Ascending aorta (tissue), 2 donors: ENCODE measurements at regions not wholly inside any gene's neighbourhood (a gene's known extent, or its start where the extent isn't known, plus 50 kb on each side); places are given as distances from the start of the nearest gene placed in this dataset.

Experiments
- DNase-seq, 2 donors: peaks; one replicate each; pipeline ENCODE4 v3.0.0-alpha.2; 2019; ENCODE audit warnings: low spot score in 2 of 2
- H3K27ac ChIP-seq, 2 donors: fragments of 200-600 bp; sonication (generic); one replicate each; pipeline ENCODE4 v1.5.1; 2016 to 2017; ENCODE audit warnings: mild to moderate bottlenecking in 1 of 2
- H3K27me3 ChIP-seq: fragments of 200-600 bp; sonication (generic); one replicate; pipeline ENCODE4 v1.5.1; 2017
- H3K36me3 ChIP-seq, 2 donors: fragments of 200-600 bp; sonication (generic); one replicate each; pipeline ENCODE4 v1.5.1; 2016
- H3K4me1 ChIP-seq, 2 donors: fragments of 200-600 bp; sonication (generic); one replicate each; pipeline ENCODE4 v1.5.1; 2016 to 2017; ENCODE audit warnings: mild to moderate bottlenecking in 1 of 2
- H3K4me3 ChIP-seq, 2 donors: fragments of 200-600 bp; sonication (generic); one replicate each; pipeline ENCODE4 v1.5.1; 2016 to 2017; ENCODE audit warnings: mild to moderate bottlenecking in 1 of 2
- H3K9me3 ChIP-seq, 2 donors: fragments of 200-600 bp; sonication (generic); one replicate each; pipeline ENCODE4 v1.5.1; 2016
- CTCF ChIP-seq, 3 experiments: fragments of 200-600 bp in 2 of 3; fragments of 450-650 bp in 1 of 3; sonication (generic) in 2 of 3; IDR thresholded peaks; one replicate each; pipeline ENCODE4 v1.5.1; 2016 to 2019; ENCODE audit warnings: antibody characterized with exemption in 3 of 3, mild to moderate bottlenecking in 1 of 3, moderate library complexity in 1 of 3
- intact Hi-C: fragments of 100-400 bp; cut with DNase I; formaldehyde crosslinking; loops from one replicate; pipeline ENCODE4 v1.15.1; 2023

- Histone ChIP-seq H3K36me3 (no peaks in the 10 kb centered on the region), H3K27me3 (no peaks in the 10 kb centered on the region), H3K4me1 (no peaks in the 10 kb centered on the region), H3K4me3 (peak overlapping the region; percentile 61 to 92), H3K9me3 (no peaks in the 10 kb centered on the region), H3K27ac (peak overlapping the region in 1 of 2 donors; percentile 22)
- intact Hi-C loops, result loop anchor here (2.0 to 10.0 kb wide), 5 partner anchors 121 to 529 kb away; no protein-coding TSS in a partner anchor
- TF ChIP-seq CTCF (IDR thresholded peaks at IDR 0.05), result no peak
- DNase-seq, result no peak
These were observed 382.2 kb downstream of the ZFHX3 start for GRCh38 chr16:72665701-72666100.

GRCh38 chr16:72664509-72665408 lies 383.2 kb downstream of the ZFHX3 start:
- Histone ChIP-seq H3K4me1 (no peaks in the 10 kb centered on the region), H3K27ac (peak overlapping the region in 1 of 2 donors; percentile 48), H3K27me3 (no peaks in the 10 kb centered on the region), H3K4me3 (peak overlapping the region; percentile 61 to 92), H3K9me3 (no peaks in the 10 kb centered on the region), H3K36me3 (no peaks in the 10 kb centered on the region)
- intact Hi-C loops, result loop anchor here (2.0 to 10.0 kb wide), 5 partner anchors 122 to 530 kb away; no protein-coding TSS in a partner anchor
- no peak for TF ChIP-seq CTCF (IDR thresholded peaks at IDR 0.05)
- DNase-seq, result peak; percentile 88 to 97

GRCh38 chr16:72664056-72664508 lies 383.8 kb downstream of the ZFHX3 start:
- intact Hi-C loops, result loop anchor here (2.0 to 10.0 kb wide), 5 partner anchors 123 to 531 kb away; no protein-coding TSS in a partner anchor
- Histone ChIP-seq H3K4me1 (no peaks in the 10 kb centered on the region), H3K36me3 (no peaks in the 10 kb centered on the region), H3K27me3 (no peaks in the 10 kb centered on the region), H3K4me3 (peak overlapping the region; percentile 61 to 92), H3K9me3 (no peaks in the 10 kb centered on the region), H3K27ac (peak overlapping the region in 1 of 2 donors; percentile 48)
- DNase-seq, result no peak
- no peak for TF ChIP-seq CTCF (IDR thresholded peaks at IDR 0.05)

GRCh38 chr16:72658888-72659717 lies 388.8 kb downstream of the ZFHX3 start:
- Histone ChIP-seq H3K36me3 (no peaks in the 10 kb centered on the region), H3K4me3 (no peak overlapping the region), H3K9me3 (no peaks in the 10 kb centered on the region), H3K4me1 (no peaks in the 10 kb centered on the region), H3K27me3 (no peaks in the 10 kb centered on the region), H3K27ac (no peak overlapping the region)
- intact Hi-C loops, result no loop called here
- no peak for TF ChIP-seq CTCF (IDR thresholded peaks at IDR 0.05)
- DNase-seq, result no peak

- no peak for TF ChIP-seq CTCF (IDR thresholded peaks at IDR 0.05)
- H3K27me3 ChIP-seq, result no peaks in the 10 kb centered on the region
- H3K36me3 ChIP-seq, result no peaks in the 10 kb centered on the region
- no peaks in the 10 kb centered on the region for H3K9me3 ChIP-seq
- H3K4me3 ChIP-seq, result no peak overlapping the region
- intact Hi-C loops, result no loop called here
- DNase-seq, result no peak
- no peaks in the 10 kb centered on the region for H3K4me1 ChIP-seq
- no peak overlapping the region for H3K27ac ChIP-seq
These were observed 390.1 kb downstream of the ZFHX3 start for GRCh38 chr16:72657791-72658190.
